NCI-H1048 (cell line): ENCODE measurements at regions not wholly inside any gene's neighbourhood (a gene's known extent, or its start where the extent isn't known, plus 50 kb on each side); places are given as distances from the start of the nearest gene placed in this dataset.
"Not testable (repeated sequence)": the region's sequence is repeated elsewhere in the genome, so short reads cannot be mapped to it uniquely, and the experiment has no call there.

ENCODE experiments used
- DNase-seq: peaks from one replicate; lab custom pipeline; 2025; lab: John Stamatoyannopoulos, UW

DNA sequence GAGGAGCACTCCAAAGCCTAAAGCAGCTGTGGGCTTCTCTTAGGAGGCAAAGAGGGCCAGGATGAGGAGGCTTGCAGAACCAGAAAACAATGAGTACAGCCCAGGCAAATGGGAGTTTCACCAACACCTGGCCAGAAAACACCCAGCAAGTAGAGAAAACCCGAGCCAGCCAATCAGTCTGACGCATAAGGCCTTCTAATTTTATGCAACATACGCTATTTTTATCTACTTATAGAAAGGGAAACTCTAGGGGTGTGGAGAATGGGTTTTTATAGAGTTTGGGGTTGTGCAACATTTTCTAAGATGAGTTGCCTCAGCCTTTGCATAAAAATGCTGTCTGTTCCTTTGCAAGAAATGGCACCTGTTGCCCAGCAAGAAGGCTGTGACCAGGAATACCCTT, 529.0 kb upstream of the CDH5 start:
- DNase-seq: no peak

DNA sequence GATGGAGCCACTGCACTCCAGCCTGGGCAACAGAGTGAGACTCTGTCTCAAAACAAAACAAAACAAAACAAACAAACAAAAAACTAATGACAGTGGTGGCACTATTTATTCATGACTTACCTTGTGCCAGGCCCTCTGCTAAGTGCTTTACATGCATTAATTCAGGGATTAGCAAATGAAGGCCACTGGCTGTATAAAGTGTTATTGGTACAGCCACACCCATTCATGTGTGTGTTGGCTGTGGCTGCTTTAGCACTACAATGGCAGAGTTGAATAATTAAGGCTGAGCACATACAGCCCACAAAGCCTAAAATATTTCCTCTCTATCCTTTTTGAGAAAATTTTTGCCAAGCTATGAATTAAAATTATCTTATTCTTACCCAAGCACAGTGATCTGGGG, 531.8 kb upstream of the CDH5 start:
- DNase-seq: no peak

- no peak for DNase-seq
Measured at GRCh38 chr16:65833171-65833871, 533.2 kb upstream of the CDH5 start.

GRCh38 chr16:65832679-65833078, 533.8 kb upstream of the CDH5 start:
- DNase-seq: no peak

GRCh38 chr16:65831903-65832666, 534.4 kb upstream of the CDH5 start:
- DNase-seq: no peak

GRCh38 chr16:65829076-65829475, 537.4 kb upstream of the CDH5 start:
- DNase-seq: no peak

- DNase-seq: no peak
Measured at GRCh38 chr16:65828296-65828695, 538.2 kb upstream of the CDH5 start.

GRCh38 chr16:65827231-65827630, 539.3 kb upstream of the CDH5 start:
- DNase-seq: no peak

DNA sequence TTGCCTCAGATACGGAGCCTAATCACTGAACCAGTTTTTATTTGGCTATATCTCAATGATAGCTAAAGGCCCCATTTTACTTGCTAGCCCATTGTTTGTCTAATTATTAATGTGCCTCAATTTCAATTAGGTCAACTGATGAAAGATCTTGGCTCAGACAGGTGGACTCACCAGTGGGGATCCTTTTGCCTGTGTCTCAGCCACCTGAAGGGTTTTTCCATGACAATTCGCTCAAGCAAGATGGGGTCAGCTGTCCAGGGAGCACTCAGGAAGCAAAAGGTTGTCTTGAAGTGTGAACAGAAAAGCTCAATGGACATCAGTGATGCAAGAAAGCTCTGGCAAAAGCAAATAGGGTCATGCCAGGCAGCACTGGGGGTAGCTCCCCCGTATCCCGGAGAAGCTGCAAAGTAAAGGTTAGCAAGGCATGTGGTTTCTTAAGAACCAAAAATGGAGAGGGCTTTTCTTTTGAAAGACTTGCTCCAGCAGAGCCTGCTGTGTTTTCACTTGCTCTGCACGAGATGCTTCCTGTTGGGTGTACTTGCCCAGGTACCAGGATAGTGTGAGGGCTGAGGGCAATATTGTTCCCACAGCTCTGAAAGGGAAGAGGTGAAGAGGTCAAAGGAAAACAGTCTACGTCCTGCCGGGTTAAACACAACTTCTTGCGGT, 541.2 kb upstream of the CDH5 start:
- no peak for DNase-seq

- DNase-seq: no peak
Measured at GRCh38 chr16:65822148-65822547, 544.3 kb upstream of the CDH5 start.

DNA sequence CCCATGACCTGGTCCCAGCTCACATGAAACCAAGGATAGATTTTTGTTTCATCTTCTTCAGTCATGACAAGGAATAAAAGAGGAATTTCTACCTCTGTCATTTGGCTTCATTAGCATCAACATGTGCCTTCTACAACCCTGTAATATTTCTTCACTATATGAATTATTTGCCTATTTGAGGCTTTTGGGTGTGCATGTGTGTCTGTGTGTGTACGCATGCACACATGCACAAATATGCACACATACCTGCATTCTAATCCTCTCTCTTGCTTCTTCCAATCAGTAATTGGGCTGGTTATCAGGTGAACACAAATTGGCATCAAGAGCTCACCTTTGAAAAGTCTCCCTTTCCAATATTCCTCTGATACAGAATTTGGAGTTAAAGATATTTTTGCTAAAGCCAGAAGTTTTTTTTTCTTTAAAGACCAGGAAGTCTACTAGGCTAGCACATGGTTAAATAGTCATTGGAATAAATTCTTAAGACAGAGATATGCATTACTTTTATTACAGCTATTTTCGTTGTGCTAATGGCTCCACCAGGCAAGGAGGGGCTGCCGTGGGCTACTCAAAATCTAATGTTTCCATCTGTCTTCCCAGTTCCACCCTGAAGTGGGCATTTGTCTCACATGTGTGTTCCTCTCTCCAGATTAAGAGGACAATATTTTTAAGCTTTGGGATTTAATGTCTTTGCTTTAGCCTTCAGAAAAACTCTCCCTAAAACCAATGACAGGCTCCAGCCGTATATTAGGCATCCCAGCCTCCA, 547.2 kb upstream of the CDH5 start:
- DNase-seq: no peak

DNA sequence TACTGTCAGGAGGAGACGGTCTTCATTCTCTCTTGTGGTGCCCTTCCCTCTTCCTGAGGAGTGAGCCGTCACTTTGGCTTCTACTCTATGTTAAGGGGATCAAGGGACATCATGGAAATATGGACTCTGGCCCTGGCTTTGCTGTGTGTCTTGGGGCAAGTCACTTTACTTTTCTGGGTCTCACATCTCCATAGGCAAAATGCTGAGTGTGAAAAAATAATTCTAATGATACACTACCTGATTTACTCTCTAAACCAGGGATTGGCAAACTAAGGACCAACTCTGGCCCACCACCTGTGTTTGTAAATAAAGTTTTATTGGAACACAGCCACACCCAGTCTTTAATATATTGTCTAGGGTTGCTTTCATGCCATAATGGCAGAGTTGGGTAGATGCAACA, 548.7 kb upstream of the CDH5 start:
- no peak for DNase-seq

GRCh38 chr16:65817066-65817465, 549.4 kb upstream of the CDH5 start:
- no peak for DNase-seq

- no peak for DNase-seq
Measured at GRCh38 chr16:65816556-65816955, 549.9 kb upstream of the CDH5 start.

- no peak for DNase-seq
Measured at GRCh38 chr16:65815707-65816106, 550.8 kb upstream of the CDH5 start.

DNA sequence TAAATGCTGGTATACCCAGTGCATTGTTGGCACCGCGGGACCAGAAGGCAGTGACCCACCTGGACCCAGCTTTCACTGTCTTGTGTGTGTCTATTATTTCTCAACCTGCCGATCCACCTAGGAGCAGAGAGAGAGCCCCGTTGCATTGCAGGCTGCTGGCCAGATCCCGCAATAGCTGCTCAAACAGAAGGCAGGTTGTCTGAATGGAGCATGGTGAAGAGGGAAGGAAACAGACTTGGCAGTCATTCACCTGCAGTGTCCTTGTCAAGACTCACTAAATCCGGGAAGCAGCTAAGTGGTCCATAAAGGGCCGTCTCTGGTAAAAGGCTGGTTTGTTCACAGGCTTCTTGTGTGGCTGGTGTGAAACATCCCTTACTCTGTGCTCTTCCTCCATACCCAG, 552.6 kb upstream of the CDH5 start:
- DNase-seq: not testable (repeated sequence)

DNA sequence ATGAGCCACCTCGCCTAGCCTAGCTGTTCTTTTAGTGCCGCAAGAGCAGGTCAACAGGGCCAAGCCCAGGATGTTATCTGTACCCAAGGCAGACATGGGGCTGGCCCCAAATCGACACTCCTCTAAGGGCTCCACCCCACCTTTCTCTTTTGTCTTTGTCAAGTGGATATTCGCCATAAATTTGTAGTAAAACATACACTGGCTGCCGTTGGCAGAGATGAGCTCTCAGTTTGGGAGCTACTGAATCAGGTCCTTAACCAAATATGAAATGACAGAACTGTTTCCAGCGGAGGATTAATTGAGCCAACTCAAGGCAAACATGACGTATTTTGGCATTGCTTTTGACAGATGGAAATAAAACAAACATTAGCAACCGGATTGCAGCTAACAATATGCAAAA, 556.9 kb upstream of the CDH5 start:
- no peak for DNase-seq

GRCh38 chr16:65808790-65809189, 557.7 kb upstream of the CDH5 start:
- no peak for DNase-seq

GRCh38 chr16:65807858-65808257, 558.6 kb upstream of the CDH5 start:
- no peak for DNase-seq

DNA sequence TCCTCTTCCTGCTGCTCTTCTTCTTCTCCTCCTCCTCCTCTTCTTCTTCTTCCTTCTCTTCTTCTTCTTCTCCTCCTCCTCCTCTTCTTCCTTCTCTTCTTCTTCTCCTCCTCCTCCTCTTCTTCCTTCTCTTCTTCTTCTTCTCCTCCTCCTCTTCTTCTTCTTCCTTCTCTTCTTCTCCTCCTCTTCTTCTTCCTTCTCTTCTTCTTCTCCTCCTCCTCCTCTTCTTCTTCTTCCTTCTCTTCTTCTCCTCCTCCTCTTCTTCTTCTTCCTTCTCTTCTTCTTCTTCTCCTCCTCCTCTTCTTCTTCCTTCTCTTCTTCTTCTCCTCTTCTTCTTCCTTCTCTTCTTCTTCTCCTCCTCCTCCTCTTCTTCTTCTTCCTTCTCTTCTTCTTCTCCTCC, 560.8 kb upstream of the CDH5 start:
- not testable (repeated sequence) for DNase-seq

DNA sequence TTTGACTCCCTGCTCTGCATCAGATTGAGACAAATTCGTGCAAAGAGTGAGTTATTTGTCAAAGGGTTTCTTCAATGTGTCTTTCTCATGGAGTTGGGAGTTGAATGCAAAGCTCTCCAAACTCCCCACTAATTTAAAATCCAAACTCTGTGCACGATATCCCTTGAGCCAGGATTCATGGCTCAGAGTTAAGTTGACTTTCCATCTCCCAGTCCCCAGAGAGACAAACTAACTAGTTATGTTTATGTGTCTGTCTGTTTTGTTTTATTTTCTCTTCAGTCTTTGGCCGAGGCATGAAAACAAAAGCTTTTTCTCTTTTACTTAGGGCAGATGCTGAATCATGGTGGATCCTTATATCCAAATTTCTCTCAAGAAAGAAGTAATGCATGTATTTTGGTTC, 570.0 kb upstream of the CDH5 start:
- no peak for DNase-seq

GRCh38 chr16:65794973-65795372, 571.5 kb upstream of the CDH5 start:
- DNase-seq: no peak
